ENCODE measurements at regions not wholly inside any gene's neighbourhood (a gene's known extent, or its start where the extent isn't known, plus 50 kb on each side); places are given as distances from the start of the nearest gene placed in this dataset.
A peak's percentile ranks its signal among the peaks of the same experiment; 100 is the strongest.

- in situ Hi-C loops (cut with MboI; ENCODE audit: low pct_unique_long_range_greater_than_20kb in 2 of 9, low sequenced_read_pairs in 9 of 9, unreplicated experiment in 9 of 9) = no loop called here
- ATAC-seq (replicated peaks in 6 of 8) = no peak
- Histone ChIP-seq H3K4me1 (replicated peaks in 1 of 2) (peaks cover 4 to 18% of the 10 kb centered on the region in 2 donors), H3K4me3 (no peak overlapping the region), H3K27ac (no peak overlapping the region)
- 0 to 100% (median 39%) methylated on average over 1 to 4 of the region's 4 CpGs for WGBS, 10 experiments
Observed at GRCh38 chr18:67634631-67635338, 118.3 kb upstream of the DSEL start.

- WGBS, 10 experiments = 40 to 92% (median 70%) methylated on average over 2 to 6 of the region's 6 CpGs
- no peak overlapping the region for H3K4me3 ChIP-seq
- peaks cover 4 to 18% of the 10 kb centered on the region in 2 donors for H3K4me1 ChIP-seq (replicated peaks in 1 of 2)
- in situ Hi-C loops (cut with MboI; ENCODE audit: low pct_unique_long_range_greater_than_20kb in 2 of 9, low sequenced_read_pairs in 9 of 9, unreplicated experiment in 9 of 9) = no loop called here
- no peak for ATAC-seq (replicated peaks in 6 of 8)
- no peak overlapping the region for H3K27ac ChIP-seq
Observed at GRCh38 chr18:67633939-67634338, 117.4 kb upstream of the DSEL start.

- no peaks in the 10 kb centered on the region for H3K4me1 ChIP-seq (replicated peaks in 1 of 2)
- H3K27ac ChIP-seq = no peak overlapping the region
- ATAC-seq (replicated peaks in 6 of 8) = no peak
- in situ Hi-C loops (cut with MboI; ENCODE audit: low pct_unique_long_range_greater_than_20kb in 2 of 9, low sequenced_read_pairs in 9 of 9, unreplicated experiment in 9 of 9) = no loop called here
- 80 to 100% (median 89%) methylated on average over 1 of the region's 1 CpG; no CpG with 5 or more reads in 3 of the 10 experiments for WGBS, 10 experiments
- no peak overlapping the region for H3K4me3 ChIP-seq
Observed at GRCh38 chr18:67621906-67622305, 105.4 kb upstream of the DSEL start.

GRCh38 chr18:67621049-67621713 is 104.7 kb upstream of the DSEL start:
- no peak for ATAC-seq (replicated peaks in 6 of 8)
- Histone ChIP-seq H3K4me3 (no peak overlapping the region), H3K27ac (no peak overlapping the region), H3K4me1 (replicated peaks in 1 of 2) (no peaks in the 10 kb centered on the region)
- WGBS, 10 experiments = 57 to 100% (median 94%) methylated on average over 1 to 2 of the region's 2 CpGs
- in situ Hi-C loops (cut with MboI; ENCODE audit: low pct_unique_long_range_greater_than_20kb in 2 of 9, low sequenced_read_pairs in 9 of 9, unreplicated experiment in 9 of 9) = no loop called here

GRCh38 chr18:67618061-67618460 is 101.5 kb upstream of the DSEL start:
- Histone ChIP-seq H3K4me1 (replicated peaks in 1 of 2) (no peaks in the 10 kb centered on the region), H3K4me3 (no peak overlapping the region), H3K27ac (no peak overlapping the region)
- 71 to 96% (median 85%) methylated on average over 1 to 4 of the region's 4 CpGs for WGBS, 10 experiments
- ATAC-seq (replicated peaks in 6 of 8) = no peak
- in situ Hi-C loops (cut with MboI; ENCODE audit: low pct_unique_long_range_greater_than_20kb in 2 of 9, low sequenced_read_pairs in 9 of 9, unreplicated experiment in 9 of 9) = no loop called here

GRCh38 chr18:67615876-67616275 is 99.4 kb upstream of the DSEL start:
- H3K4me1 ChIP-seq (replicated peaks in 1 of 2) = no peaks in the 10 kb centered on the region
- no peak overlapping the region for H3K27ac ChIP-seq
- H3K4me3 ChIP-seq = no peak overlapping the region
- in situ Hi-C loops (cut with MboI; ENCODE audit: low pct_unique_long_range_greater_than_20kb in 2 of 9, low sequenced_read_pairs in 9 of 9, unreplicated experiment in 9 of 9) = no loop called here
- no peak for ATAC-seq (replicated peaks in 6 of 8)
- WGBS, 10 experiments = 80 to 100% (median 98%) methylated on average over 1 to 3 of the region's 3 CpGs

GRCh38 chr18:67613731-67614130 is 97.2 kb upstream of the DSEL start:
- in situ Hi-C loops (cut with MboI; ENCODE audit: low pct_unique_long_range_greater_than_20kb in 2 of 9, low sequenced_read_pairs in 9 of 9, unreplicated experiment in 9 of 9) = no loop called here
- Histone ChIP-seq H3K27ac (no peak overlapping the region), H3K4me3 (no peak overlapping the region), H3K4me1 (replicated peaks in 1 of 2) (no peaks in the 10 kb centered on the region)
- 50 to 100% (median 71%) methylated on average over 1 to 5 of the region's 5 CpGs; no CpG with 5 or more reads in 1 of the 10 experiments for WGBS, 10 experiments
- no peak for ATAC-seq (replicated peaks in 6 of 8)

- Histone ChIP-seq H3K27ac (no peak overlapping the region), H3K4me1 (replicated peaks in 1 of 2) (no peaks in the 10 kb centered on the region), H3K4me3 (no peak overlapping the region)
- ATAC-seq (replicated peaks in 6 of 8) = no peak
- 57 to 100% (median 89%) methylated on average over 1 of the region's 1 CpG; no CpG with 5 or more reads in 4 of the 10 experiments for WGBS, 10 experiments
- in situ Hi-C loops (cut with MboI; ENCODE audit: low pct_unique_long_range_greater_than_20kb in 2 of 9, low sequenced_read_pairs in 9 of 9, unreplicated experiment in 9 of 9) = no loop called here
Observed at GRCh38 chr18:67612281-67612680, 95.8 kb upstream of the DSEL start.

GRCh38 chr18:67608615-67609273 is 92.2 kb upstream of the DSEL start:
- 0 to 100% (median 85%) methylated on average over 1 of the region's 1 CpG for WGBS, 10 experiments
- no peaks in the 10 kb centered on the region for H3K4me1 ChIP-seq (replicated peaks in 1 of 2)
- in situ Hi-C loops (cut with MboI; ENCODE audit: low pct_unique_long_range_greater_than_20kb in 2 of 9, low sequenced_read_pairs in 9 of 9, unreplicated experiment in 9 of 9) = no loop called here
- no peak overlapping the region for H3K4me3 ChIP-seq
- no peak for ATAC-seq (replicated peaks in 6 of 8)
- no peak overlapping the region for H3K27ac ChIP-seq

- ATAC-seq (replicated peaks in 6 of 8) = no peak
- no peak overlapping the region for H3K4me3 ChIP-seq
- H3K27ac ChIP-seq = no peak overlapping the region
- H3K4me1 ChIP-seq (replicated peaks in 1 of 2) = no peaks in the 10 kb centered on the region
- in situ Hi-C loops (cut with MboI; ENCODE audit: low pct_unique_long_range_greater_than_20kb in 2 of 9, low sequenced_read_pairs in 9 of 9, unreplicated experiment in 9 of 9) = no loop called here
Observed at GRCh38 chr18:67608191-67608590, 91.7 kb upstream of the DSEL start.

- Histone ChIP-seq H3K4me3 (no peak overlapping the region), H3K4me1 (replicated peaks in 1 of 2) (peaks cover 0 to 8% of the 10 kb centered on the region in 2 donors), H3K27ac (no peak overlapping the region)
- 29 to 100% (median 60%) methylated on average over 1 to 7 of the region's 7 CpGs for WGBS, 10 experiments
- peak; percentile 45 to 97 (median 79) for ATAC-seq (replicated peaks in 6 of 8)
- in situ Hi-C loops (cut with MboI; ENCODE audit: low pct_unique_long_range_greater_than_20kb in 2 of 9, low sequenced_read_pairs in 9 of 9, unreplicated experiment in 9 of 9) = no loop called here
Observed at GRCh38 chr18:67600181-67601180, 84.0 kb upstream of the DSEL start.

GRCh38 chr18:67599277-67599676 is 82.8 kb upstream of the DSEL start:
- Histone ChIP-seq H3K4me3 (no peak overlapping the region), H3K4me1 (replicated peaks in 1 of 2) (peaks cover 0 to 8% of the 10 kb centered on the region in 2 donors), H3K27ac (no peak overlapping the region)
- 0 to 100% (median 63%) methylated on average over 1 to 2 of the region's 2 CpGs; no CpG with 5 or more reads in 2 of the 10 experiments for WGBS, 10 experiments
- peak in 2 of 8 experiments; percentile 46 to 67 for ATAC-seq (replicated peaks in 6 of 8)
- in situ Hi-C loops (cut with MboI; ENCODE audit: low pct_unique_long_range_greater_than_20kb in 2 of 9, low sequenced_read_pairs in 9 of 9, unreplicated experiment in 9 of 9) = no loop called here

Data from motor neuron (in vitro differentiated cells).